Right cardiac atrium (tissue), 5 donors: ENCODE measurements at regions not wholly inside any gene's neighbourhood (a gene's known extent, or its start where the extent isn't known, plus 50 kb on each side); places are given as distances from the start of the nearest gene placed in this dataset.

ENCODE experiments used
- ATAC-seq, 2 donors: fragments of 200-7000 bp; cut with Tn5 transposase; one replicate each; pipeline versions ENCODE4 v1.8.0 to v1.9.1; 2020; ENCODE audit warnings: moderate library complexity in 2 of 2, mild to moderate bottlenecking in 1 of 2
- DNase-seq, 3 donors: peaks; one replicate each; pipeline ENCODE4 v3.0.0-alpha.2; 2020
- H3K27ac ChIP-seq: one replicate; pipeline ENCODE4 v1.5.1; 2013; ENCODE audit warnings: mild to moderate bottlenecking, low read length, control low read depth, moderate library complexity
- H3K27me3 ChIP-seq: one replicate; pipeline ENCODE4 v1.6.1; 2013; ENCODE audit not compliant: control insufficient read depth, insufficient read depth
- H3K4me1 ChIP-seq: one replicate; pipeline ENCODE4 v1.6.1; 2013; ENCODE audit warnings: low read length; ENCODE audit not compliant: control insufficient read depth, insufficient read depth
- H3K4me3 ChIP-seq: one replicate; pipeline ENCODE4 v1.5.1; 2013; ENCODE audit warnings: low read length, control low read depth
- H3K9me3 ChIP-seq: one replicate; pipeline ENCODE4 v1.6.1; 2013; ENCODE audit warnings: low read length; ENCODE audit not compliant: control insufficient read depth
- WGBS: extraction: QIAGEN DNeasy Blood & Tissue Kit; methylation state at CpG from one replicate; pipeline ENCODE4 v1.1.7; 2013; 5-methylcytosine and 5-hydroxymethylcytosine counted together
- intact Hi-C, 4 donors: fragments of 100-400 bp; cut with DNase I; formaldehyde crosslinking; loops; one replicate each; pipeline versions ENCODE4 v1.11.0 to v1.14.0; 2022 to 2023
- donor health status: healthy with polysubstance abuse.
- donor health status: DM: no; HTN: yes; CAD: no.
- donor health status: DM: no; HTN: no; CAD: no.
- donor health status: DM: no; HTN: yes; CAD: no; lungs with severe emphysema.
- donor health status: DM: yes; HTN: yes; CAD: no.

DNA sequence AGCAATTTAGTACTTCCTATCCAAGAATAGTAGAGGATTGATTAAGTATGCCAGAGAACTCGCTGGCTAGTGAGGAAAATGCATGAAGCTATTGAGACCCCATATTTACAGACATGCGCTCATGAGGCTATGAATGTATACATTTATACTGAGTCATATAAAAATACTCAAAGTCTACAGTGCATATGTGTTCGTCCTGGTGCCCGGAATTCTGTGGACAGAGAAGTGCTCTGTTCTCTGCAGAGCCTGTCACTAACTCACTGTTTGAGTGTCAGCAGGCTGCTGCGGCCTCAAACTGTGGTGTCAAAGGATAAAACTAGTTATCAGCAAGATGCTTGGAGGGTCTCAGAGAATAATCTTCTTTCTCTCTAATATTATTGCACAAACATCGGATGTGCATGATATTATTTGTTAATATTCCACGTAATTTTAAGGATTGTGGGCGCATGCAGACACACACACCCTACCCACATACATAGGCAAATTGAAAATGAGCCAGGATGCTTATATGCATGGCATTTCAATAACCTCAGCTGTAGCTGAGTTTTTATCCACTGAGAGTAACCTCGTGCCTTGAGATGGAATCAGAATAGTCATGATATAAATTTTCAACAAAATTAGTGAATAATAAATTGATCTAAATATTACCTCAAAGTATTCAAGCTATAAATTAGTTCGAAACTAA, 50.0 kb upstream of the TSC22D2 start:
- H3K4me3 ChIP-seq: no peak overlapping the region
- no peak overlapping the region for H3K27ac ChIP-seq
- ATAC-seq (peak in 1 of 2 donors; percentile 62), DNase-seq (no peak)
- H3K9me3 ChIP-seq: no peaks in the 10 kb centered on the region
- WGBS: 66% methylated on average over 10 of the region's 10 CpGs
- no peaks in the 10 kb centered on the region for H3K4me1 ChIP-seq
- no peaks in the 10 kb centered on the region for H3K27me3 ChIP-seq
- intact Hi-C loops: loop anchor here in 1 of 4 donors (2.0 kb wide), 1 partner anchor 33 kb away; no protein-coding TSS in a partner anchor

DNA sequence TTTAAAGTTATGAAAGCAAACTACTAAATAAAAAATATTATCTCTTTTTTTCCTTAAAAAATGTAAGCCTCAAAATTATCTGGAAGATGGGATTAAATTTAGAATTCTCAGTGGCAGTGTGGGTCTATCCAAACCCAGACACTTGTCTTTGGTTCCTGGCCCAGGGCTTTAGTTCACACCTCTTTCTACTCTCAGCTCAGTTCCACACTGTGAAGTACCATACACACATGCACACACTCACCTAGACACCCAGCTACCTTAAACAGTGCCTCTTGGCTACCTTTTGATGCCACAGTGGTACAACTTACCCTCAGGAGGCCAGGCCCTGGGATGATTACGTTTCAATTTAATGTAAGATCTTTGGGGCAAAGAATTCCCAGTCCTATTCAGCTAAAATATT, 51.0 kb upstream of the TSC22D2 start:
- intact Hi-C loops: no loop called here
- H3K9me3 ChIP-seq: no peaks in the 10 kb centered on the region
- no peak for DNase-seq
- no peaks in the 10 kb centered on the region for H3K27me3 ChIP-seq
- H3K4me3 ChIP-seq: no peak overlapping the region
- peak overlapping the region; percentile 12 for H3K27ac ChIP-seq
- 68% methylated on average over 1 of the region's 1 CpG for WGBS
- no peaks in the 10 kb centered on the region for H3K4me1 ChIP-seq
- peak; percentile 72 to 92 for ATAC-seq

DNA sequence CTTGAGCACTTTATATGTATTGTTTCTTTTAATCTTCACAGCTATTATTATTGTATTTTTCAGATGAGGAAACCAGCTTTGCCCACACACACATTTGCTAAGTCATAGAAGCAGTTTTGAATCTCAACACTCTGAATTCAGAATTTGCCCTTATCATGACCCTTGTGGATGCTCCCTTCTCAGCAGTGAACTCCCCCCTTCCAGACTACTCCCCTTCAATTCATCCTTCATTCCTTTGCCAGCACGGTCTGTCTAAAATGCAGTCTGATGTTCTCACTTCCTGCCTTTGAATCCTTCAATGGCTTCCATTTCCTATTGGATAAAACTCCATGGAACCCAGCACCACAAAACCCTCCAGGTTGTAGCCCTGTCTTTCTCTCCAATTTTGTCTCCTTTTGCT, 52.5 kb upstream of the TSC22D2 start:
- Histone ChIP-seq H3K27me3 (no peaks in the 10 kb centered on the region), H3K4me1 (no peaks in the 10 kb centered on the region), H3K4me3 (no peak overlapping the region), H3K9me3 (no peaks in the 10 kb centered on the region), H3K27ac (no peak overlapping the region)
- WGBS: 53% methylated on average over 1 of the region's 1 CpG
- intact Hi-C loops: no loop called here
- DNase-seq: no peak
- ATAC-seq: no peak

DNA sequence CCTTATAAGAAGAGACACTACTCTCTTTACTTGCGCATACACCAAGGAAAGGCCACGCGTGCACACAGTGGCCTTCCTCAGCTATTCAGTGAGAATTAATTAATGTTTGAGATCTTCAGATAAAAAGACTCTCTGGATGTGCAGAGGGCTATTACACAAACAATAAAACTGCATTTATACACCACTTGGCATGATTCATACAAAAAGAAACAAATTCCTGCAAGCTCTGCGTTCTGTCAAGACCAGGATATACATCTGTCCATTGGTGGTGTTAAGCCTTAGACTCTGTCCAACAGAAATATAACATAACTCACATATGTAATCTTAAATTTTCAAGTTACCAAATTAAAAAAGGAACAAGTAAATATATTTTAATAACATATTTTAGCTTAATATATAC, 55.2 kb upstream of the TSC22D2 start:
- DNase-seq: no peak
- Histone ChIP-seq H3K27me3 (no peaks in the 10 kb centered on the region), H3K4me3 (no peak overlapping the region), H3K9me3 (no peaks in the 10 kb centered on the region), H3K27ac (no peak overlapping the region), H3K4me1 (no peaks in the 10 kb centered on the region)
- 95% methylated on average over 4 of the region's 4 CpGs for WGBS
- ATAC-seq: no peak
- intact Hi-C loops: no loop called here

DNA sequence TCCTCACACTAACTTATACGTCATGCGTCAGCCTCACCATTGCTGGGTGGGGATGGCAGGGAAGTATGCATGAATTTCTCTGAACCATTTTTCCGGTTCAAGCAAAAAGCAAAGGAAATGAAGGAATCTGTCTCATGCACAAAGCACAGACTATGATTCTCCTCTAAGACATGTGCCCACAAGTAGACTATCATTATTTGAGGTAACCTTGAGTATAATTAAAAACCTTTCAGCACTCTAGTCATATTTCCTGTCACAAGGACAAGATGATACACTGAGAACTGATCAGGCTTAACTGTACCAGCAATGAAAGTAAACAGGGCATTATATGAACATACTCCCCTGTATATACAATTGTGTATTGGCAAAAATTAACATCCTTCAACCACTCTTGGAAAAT, 56.7 kb upstream of the TSC22D2 start:
- DNase-seq: no peak
- ATAC-seq: no peak
- Histone ChIP-seq H3K4me3 (no peak overlapping the region), H3K27me3 (no peaks in the 10 kb centered on the region), H3K4me1 (no peaks in the 10 kb centered on the region), H3K27ac (peak overlapping the region; percentile 27), H3K9me3 (no peaks in the 10 kb centered on the region)
- intact Hi-C loops: no loop called here
- WGBS: 91% methylated on average over 3 of the region's 3 CpGs

DNA sequence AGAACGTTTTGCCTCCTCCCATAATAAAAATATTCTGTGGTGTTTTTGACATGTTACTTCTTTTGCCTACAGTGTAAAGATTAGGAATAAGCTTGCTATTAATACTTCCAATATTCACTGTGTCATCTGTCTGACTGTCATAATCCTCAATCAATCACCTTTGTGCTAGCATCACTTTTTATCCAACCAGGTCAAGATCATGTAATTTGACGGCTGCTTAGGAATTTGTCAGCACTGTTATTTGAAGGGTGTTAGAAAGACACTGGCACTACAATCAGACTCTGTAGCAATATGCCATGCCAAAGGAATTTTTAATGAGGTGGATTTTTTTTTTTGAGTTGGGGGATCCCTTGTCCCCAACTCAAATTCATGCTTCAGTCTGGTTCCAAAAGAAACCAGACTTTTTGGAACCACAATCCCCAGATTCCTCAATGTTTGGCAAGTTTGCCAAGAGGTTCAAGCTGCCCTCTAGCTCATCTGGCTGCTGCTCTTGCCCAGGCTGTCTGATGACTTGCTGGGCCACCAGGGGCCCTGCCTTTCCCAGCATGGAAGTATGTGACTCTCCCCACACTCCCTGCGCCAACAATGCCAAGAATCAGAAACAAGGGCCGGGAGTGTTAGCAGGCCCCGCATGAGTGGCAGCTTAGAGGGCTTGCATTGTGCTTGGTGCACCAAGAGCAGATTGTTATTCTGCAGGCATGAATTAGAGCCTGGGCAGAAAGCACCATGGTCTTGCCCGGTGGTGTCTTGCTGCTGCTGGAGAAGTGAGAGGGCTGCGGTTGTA, 58.6 kb upstream of the TSC22D2 start:
- Histone ChIP-seq H3K27me3 (no peaks in the 10 kb centered on the region), H3K27ac (peak overlapping the region; percentile 75), H3K4me1 (no peaks in the 10 kb centered on the region), H3K9me3 (no peaks in the 10 kb centered on the region), H3K4me3 (no peak overlapping the region)
- DNase-seq: peak; percentile 55 to 84 (median 83)
- ATAC-seq: peak; percentile 88 to 92
- WGBS: 45% methylated on average over 7 of the region's 7 CpGs
- intact Hi-C loops: no loop called here

DNA sequence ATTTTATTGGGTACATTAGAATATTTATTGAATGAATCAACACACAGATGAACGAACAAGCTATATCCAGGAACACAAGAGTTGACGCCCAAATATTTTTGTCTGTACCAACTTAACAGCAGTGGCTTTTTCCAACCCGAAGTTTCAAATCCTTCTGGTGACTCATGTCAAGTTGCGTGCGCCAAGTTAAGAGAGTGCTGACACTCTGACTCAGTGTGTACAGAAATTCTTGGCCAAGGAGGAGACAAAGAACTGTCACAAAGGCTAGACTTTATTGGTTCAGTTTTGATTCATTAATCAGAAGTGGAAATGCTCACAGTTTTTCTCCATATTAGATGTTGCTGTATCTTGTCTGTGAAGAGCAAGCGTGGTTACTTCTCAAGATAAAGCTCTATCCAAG, 59.6 kb upstream of the TSC22D2 start:
- Histone ChIP-seq H3K27me3 (no peaks in the 10 kb centered on the region), H3K9me3 (no peaks in the 10 kb centered on the region), H3K4me3 (no peak overlapping the region), H3K27ac (peak overlapping the region; percentile 96), H3K4me1 (no peaks in the 10 kb centered on the region)
- 18% methylated on average over 6 of the region's 6 CpGs for WGBS
- ATAC-seq (peak; percentile 82 to 91), DNase-seq (no peak)
- intact Hi-C loops: no loop called here

DNA sequence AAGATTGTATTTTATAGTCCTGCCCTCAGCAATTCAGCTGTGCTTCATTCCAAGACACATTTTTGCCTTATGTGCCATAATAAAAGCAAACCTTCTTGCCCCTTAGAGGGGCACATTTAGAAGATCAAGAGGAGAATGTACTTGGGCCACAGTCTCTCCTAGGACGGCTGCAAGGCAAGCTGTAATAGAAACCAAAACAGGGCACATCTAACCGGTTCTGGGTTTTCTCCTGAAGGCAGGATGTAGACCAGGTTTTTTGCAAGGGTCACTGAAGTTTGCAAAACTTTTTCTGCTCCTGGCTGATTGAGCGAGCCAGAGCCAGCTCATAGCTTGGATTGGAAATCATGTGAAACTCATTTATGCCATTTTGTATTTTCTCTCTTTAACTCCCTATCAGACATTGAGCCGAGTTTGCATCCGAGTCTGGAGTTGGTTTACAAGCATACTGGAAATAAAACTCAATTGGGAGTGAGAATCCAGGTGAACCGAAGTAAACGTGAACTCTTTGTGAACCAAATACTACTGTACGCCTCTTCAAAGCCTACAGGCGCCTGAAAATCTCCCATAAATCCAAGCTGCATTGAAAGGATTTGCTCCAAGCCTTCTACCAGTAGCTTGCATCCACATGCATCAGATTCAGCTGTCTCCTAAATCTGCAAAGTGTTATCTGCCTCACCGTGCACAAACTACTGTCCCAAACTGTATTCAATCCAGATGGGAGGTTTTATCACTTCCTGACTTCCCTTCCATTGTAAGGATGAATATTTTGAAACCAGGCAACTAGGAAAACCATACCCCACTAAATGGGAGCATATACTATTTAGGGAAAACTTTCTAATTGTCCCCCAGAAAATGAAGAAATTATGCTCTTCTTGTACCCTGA, 60.9 kb upstream of the TSC22D2 start:
- Histone ChIP-seq H3K4me3 (no peak overlapping the region), H3K27me3 (no peaks in the 10 kb centered on the region), H3K9me3 (no peaks in the 10 kb centered on the region), H3K4me1 (no peaks in the 10 kb centered on the region), H3K27ac (peak overlapping the region; percentile 61)
- WGBS: 60% methylated on average over 10 of the region's 10 CpGs
- DNase-seq (no peak), ATAC-seq (no peak)
- intact Hi-C loops: no loop called here

DNA sequence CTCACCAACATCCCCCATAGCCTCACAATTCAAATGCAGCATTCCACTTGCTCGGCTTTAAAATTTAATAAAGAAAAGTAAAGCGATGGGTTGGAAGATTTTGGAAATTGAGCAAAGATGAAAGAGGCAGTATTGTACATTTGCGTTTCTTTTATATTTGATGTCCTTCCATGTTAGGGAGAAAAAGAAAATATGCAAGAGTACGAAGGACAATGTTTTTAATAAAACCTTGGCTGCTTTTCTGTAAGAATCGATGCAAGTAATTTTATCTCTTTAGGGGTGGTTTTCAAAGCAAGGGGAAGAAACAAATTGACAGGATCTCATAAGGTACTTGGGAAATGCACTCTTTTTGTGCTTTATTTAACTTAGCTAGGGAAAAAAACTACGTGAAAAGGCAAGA, 61.8 kb upstream of the TSC22D2 start:
- ATAC-seq (no peak), DNase-seq (no peak)
- Histone ChIP-seq H3K27me3 (no peaks in the 10 kb centered on the region), H3K9me3 (no peaks in the 10 kb centered on the region), H3K4me3 (no peak overlapping the region), H3K4me1 (no peaks in the 10 kb centered on the region), H3K27ac (no peak overlapping the region)
- WGBS: 65% methylated on average over 6 of the region's 6 CpGs
- intact Hi-C loops: no loop called here

DNA sequence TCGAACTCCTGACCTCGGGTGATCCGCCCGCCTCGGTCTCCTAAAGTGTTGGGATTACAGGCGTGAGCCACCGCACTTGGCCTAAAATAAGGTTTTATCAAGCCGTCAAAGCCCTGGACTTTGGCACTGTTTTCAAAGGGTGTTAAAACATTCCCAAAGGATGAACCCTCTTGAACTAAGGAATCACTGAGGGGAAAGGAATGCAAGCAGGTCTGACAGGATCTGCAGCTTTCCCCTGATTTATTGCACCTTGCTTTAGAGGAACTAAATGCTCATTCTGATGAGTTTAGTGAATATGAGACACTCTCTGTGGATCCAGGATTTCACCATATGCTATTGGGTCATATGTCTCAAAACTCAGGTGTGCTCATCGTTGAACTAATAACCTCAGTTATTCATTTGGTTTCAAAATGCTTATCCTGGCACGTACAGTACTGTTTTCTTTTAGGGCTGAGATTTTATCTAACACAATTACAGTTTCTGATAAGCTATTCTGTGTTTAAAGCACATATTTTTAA, 63.0 kb upstream of the TSC22D2 start:
- 72% methylated on average over 10 of the region's 10 CpGs for WGBS
- Histone ChIP-seq H3K4me3 (no peak overlapping the region), H3K4me1 (no peaks in the 10 kb centered on the region), H3K27ac (no peak overlapping the region), H3K27me3 (no peaks in the 10 kb centered on the region), H3K9me3 (no peaks in the 10 kb centered on the region)
- ATAC-seq (no peak), DNase-seq (no peak)
- intact Hi-C loops: no loop called here
